ENCODE measurements at regions not wholly inside any gene's neighbourhood (a gene's known extent, or its start where the extent isn't known, plus 50 kb on each side); places are given as distances from the start of the nearest gene placed in this dataset.
"Not testable (repeated sequence)": the region's sequence is repeated elsewhere in the genome, so short reads cannot be mapped to it uniquely, and the experiment has no call there.

DNA sequence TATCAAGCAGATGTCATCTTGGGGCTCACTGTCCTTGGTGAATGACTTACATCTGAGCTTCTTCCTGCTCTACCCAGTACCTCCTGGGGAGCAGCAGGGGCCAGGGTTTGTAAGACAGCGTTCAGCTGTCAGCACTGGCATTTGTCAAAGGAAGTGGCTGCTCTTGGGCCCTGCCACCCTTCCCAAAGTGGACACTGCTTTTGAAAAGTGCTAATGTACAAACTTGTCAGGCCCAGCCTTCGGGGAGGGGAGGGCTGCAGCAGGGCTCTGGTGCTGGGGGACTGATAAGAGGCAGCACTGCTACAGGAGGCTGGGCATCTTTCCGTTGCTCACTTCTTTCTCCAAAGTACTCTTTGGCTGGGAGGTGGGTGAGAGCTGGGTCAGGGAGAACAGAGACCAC lies 59.8 kb upstream of the RBM19 start:
- dilution Hi-C loops (cut with MboI; ENCODE audit: extremely low pct_ligation_motif_present, low sequenced_read_pairs): no loop called here
- Histone ChIP-seq H3K79me2 (ENCODE audit: control insufficient read depth, insufficient read depth, low read length) (no peaks in the 10 kb centered on the region), H3K27me3 (ENCODE audit: control insufficient read depth in 2 of 2, insufficient read depth in 2 of 2, low read length in 2 of 2) (no peaks in the 10 kb centered on the region), H3K9me3 (replicated peaks; ENCODE audit: control insufficient read depth, insufficient read depth, low read length) (no peaks in the 10 kb centered on the region), H4K20me1 (replicated peaks; ENCODE audit: control insufficient read depth, extremely low read depth, insufficient read depth, low read length) (no peaks in the 10 kb centered on the region), H3K4me1 (ENCODE audit: control insufficient read depth, extremely low read depth, insufficient read depth, low read length) (no peaks in the 10 kb centered on the region), H3K27ac (ENCODE audit: insufficient read depth, low read depth, low read length) (no peak overlapping the region), H3K9ac (replicated peaks; ENCODE audit: extremely low read depth, insufficient read depth, low read length) (no peak overlapping the region), H3K4me3 (replicated peaks in 1 of 3; ENCODE audit: insufficient read depth in 1 of 3, low read depth in 1 of 3, low read length in 3 of 3) (no peak overlapping the region), H3K4me2 (ENCODE audit: insufficient read depth, low read length) (no peak overlapping the region), H3K36me3 (ENCODE audit: control insufficient read depth in 2 of 2, extremely low read depth in 1 of 2, insufficient read depth in 2 of 2, low read length in 2 of 2) (no peaks in the 10 kb centered on the region), H2AFZ (ENCODE audit: low read depth, low read length) (no peak overlapping the region), H3K9me1 (replicated peaks; ENCODE audit: control insufficient read depth, extremely low read depth, insufficient read depth, low read length) (no peaks in the 10 kb centered on the region)
- ChIA-PET POLR2A (no interaction called here), CTCF (no interaction called here)
- DNase-seq (ENCODE audit: low read depth, low spot score) (no peak), FAIRE-seq (no peak)
- no TSS peak for BruUV-seq (replicated peaks)
- intact Hi-C loops (cut with micrococcal nuclease): no loop called here
- TF ChIP-seq GATA2 (IDR thresholded peaks at IDR 0.05; ENCODE audit: insufficient read depth, insufficient read length, low read depth, low read length) (no peak), MYC (IDR thresholded peaks at IDR 0.05; ENCODE audit: low read depth, low read length) (no peak), POLR2A (IDR thresholded peaks at IDR 0.05; ENCODE audit: low read depth, low read length) (no peak), POLR2AphosphoS5 (IDR thresholded peaks at IDR 0.05; ENCODE audit: insufficient read depth, low read depth, low read length) (no peak), FOS (IDR thresholded peaks at IDR 0.05; ENCODE audit: borderline replicate concordance, insufficient read depth, low read length) (no peak), EZH2 (IDR thresholded peaks at IDR 0.05; ENCODE audit: borderline replicate concordance, low read depth, low read length, severe bottlenecking) (no peak), JUN (IDR thresholded peaks at IDR 0.05; ENCODE audit: borderline replicate concordance, insufficient read depth, insufficient read length, low read depth) (no peak)
- TF ChIP-seq, protein P1, sequence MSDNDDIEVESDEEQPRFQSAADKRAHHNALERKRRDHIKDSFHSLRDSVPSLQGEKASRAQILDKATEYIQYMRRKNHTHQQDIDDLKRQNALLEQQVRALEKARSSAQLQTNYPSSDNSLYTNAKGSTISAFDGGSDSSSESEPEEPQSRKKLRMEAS (IDR thresholded peaks at IDR 0.05; ENCODE audit: insufficient read depth, insufficient read length): no peak
- TF ChIP-seq, protein P2, sequence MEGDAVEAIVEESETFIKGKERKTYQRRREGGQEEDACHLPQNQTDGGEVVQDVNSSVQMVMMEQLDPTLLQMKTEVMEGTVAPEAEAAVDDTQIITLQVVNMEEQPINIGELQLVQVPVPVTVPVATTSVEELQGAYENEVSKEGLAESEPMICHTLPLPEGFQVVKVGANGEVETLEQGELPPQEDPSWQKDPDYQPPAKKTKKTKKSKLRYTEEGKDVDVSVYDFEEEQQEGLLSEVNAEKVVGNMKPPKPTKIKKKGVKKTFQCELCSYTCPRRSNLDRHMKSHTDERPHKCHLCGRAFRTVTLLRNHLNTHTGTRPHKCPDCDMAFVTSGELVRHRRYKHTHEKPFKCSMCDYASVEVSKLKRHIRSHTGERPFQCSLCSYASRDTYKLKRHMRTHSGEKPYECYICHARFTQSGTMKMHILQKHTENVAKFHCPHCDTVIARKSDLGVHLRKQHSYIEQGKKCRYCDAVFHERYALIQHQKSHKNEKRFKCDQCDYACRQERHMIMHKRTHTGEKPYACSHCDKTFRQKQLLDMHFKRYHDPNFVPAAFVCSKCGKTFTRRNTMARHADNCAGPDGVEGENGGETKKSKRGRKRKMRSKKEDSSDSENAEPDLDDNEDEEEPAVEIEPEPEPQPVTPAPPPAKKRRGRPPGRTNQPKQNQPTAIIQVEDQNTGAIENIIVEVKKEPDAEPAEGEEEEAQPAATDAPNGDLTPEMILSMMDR (IDR thresholded peaks at IDR 0.05; ENCODE audit: extremely low read depth in 1 of 2, insufficient read depth in 1 of 2, low read depth in 1 of 2, low read length in 2 of 2): no peak

DNA sequence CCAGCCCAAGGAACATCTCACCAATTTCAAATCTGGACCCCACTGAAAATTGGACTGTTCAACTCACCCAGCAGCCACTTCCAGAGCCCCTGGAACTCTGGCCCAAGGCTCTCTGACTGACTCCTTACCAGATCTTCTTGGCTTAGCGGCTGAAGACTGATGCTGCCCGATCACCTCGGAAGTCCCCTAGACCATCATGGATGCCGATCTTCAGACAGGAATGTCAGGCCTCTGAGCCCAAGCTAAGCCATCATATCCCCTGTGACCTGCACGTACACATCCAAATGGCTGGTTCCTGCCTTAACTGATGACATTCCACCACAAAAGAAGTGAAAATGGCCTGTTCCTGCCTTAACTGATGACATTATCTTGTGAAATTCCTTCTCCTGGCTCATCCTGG lies 56.0 kb upstream of the RBM19 start:
- FAIRE-seq; H3K4me1 ChIP-seq (ENCODE audit: control insufficient read depth, extremely low read depth, insufficient read depth, low read length); BruUV-seq (replicated peaks); H3K79me2 ChIP-seq (ENCODE audit: control insufficient read depth, insufficient read depth, low read length); H3K9me1 ChIP-seq (replicated peaks; ENCODE audit: control insufficient read depth, extremely low read depth, insufficient read depth, low read length); H3K27ac ChIP-seq (ENCODE audit: insufficient read depth, low read depth, low read length); H3K9me3 ChIP-seq (replicated peaks; ENCODE audit: control insufficient read depth, insufficient read depth, low read length); H3K36me3 ChIP-seq (ENCODE audit: control insufficient read depth in 2 of 2, extremely low read depth in 1 of 2, insufficient read depth in 2 of 2, low read length in 2 of 2); intact Hi-C loops (cut with micrococcal nuclease); H3K9ac ChIP-seq (replicated peaks; ENCODE audit: extremely low read depth, insufficient read depth, low read length); H3K4me2 ChIP-seq (ENCODE audit: insufficient read depth, low read length); DNase-seq (ENCODE audit: low read depth, low spot score); CTCF ChIA-PET; H3K27me3 ChIP-seq (ENCODE audit: control insufficient read depth in 2 of 2, insufficient read depth in 2 of 2, low read length in 2 of 2); H3K4me3 ChIP-seq (replicated peaks in 1 of 3; ENCODE audit: insufficient read depth in 1 of 3, low read depth in 1 of 3, low read length in 3 of 3); POLR2A ChIA-PET; H2AFZ ChIP-seq (ENCODE audit: low read depth, low read length); H4K20me1 ChIP-seq (replicated peaks; ENCODE audit: control insufficient read depth, extremely low read depth, insufficient read depth, low read length): not testable (repeated sequence)
- dilution Hi-C loops (cut with MboI; ENCODE audit: extremely low pct_ligation_motif_present, low sequenced_read_pairs): loop anchor here (25.0 kb wide), 1 partner anchor 465 kb away; no protein-coding TSS in a partner anchor

Measured in endothelial cell of umbilical vein (primary cell).